GM06990 (cell line): ENCODE measurements at regions not wholly inside any gene's neighbourhood (a gene's known extent, or its start where the extent isn't known, plus 50 kb on each side); places are given as distances from the start of the nearest gene placed in this dataset.

Experiments used
- DNase-seq: peaks from one replicate; pipeline ENCODE4 v3.0.0-alpha.2; 2011; ENCODE audit not compliant: insufficient read length; ENCODE audit errors: extremely low read depth
- H3K27me3 ChIP-seq: replicated peaks from 2 replicates; pipeline ENCODE4 v1.6.0; 2011; ENCODE audit warnings: low read length; ENCODE audit not compliant: control insufficient read depth, insufficient read depth
- H3K36me3 ChIP-seq: 2 replicates; pipeline ENCODE4 v1.5.1; 2011; ENCODE audit warnings: low read length; ENCODE audit not compliant: control insufficient read depth, insufficient read depth
- H3K4me3 ChIP-seq: replicated peaks from 2 replicates; pipeline ENCODE4 v1.5.1; 2011; ENCODE audit warnings: low read depth, mild to moderate bottlenecking, control low read depth, low read length
- CTCF ChIP-seq: IDR thresholded peaks from 2 replicates; pipeline ENCODE4 v1.5.1; 2011; ENCODE audit warnings: low read length, control low read depth, mild to moderate bottlenecking, inconsistent platforms; ENCODE audit not compliant: insufficient read depth, poor library complexity, severe bottlenecking

GRCh38 chr10:55398497-55398882 is 597.5 kb upstream of the PCDH15 start:
- Histone ChIP-seq H3K27me3 (no peaks in the 10 kb centered on the region), H3K4me3 (no peak overlapping the region), H3K36me3 (no peaks in the 10 kb centered on the region)
- no peak for TF ChIP-seq CTCF
- DNase-seq = no peak

- DNase-seq = no peak
- H3K27me3 ChIP-seq = no peaks in the 10 kb centered on the region
- no peak for TF ChIP-seq CTCF
- H3K36me3 ChIP-seq = no peaks in the 10 kb centered on the region
- H3K4me3 ChIP-seq = no peak overlapping the region
Measured at GRCh38 chr10:55397777-55398496, 596.9 kb upstream of the PCDH15 start.

GRCh38 chr10:55378196-55378595 is 577.2 kb upstream of the PCDH15 start:
- Histone ChIP-seq H3K27me3 (no peaks in the 10 kb centered on the region), H3K36me3 (no peaks in the 10 kb centered on the region), H3K4me3 (no peak overlapping the region)
- DNase-seq = no peak
- no peak for TF ChIP-seq CTCF

GRCh38 chr10:55374917-55375316 is 573.9 kb upstream of the PCDH15 start:
- DNase-seq = no peak
- no peak for TF ChIP-seq CTCF
- Histone ChIP-seq H3K27me3 (no peaks in the 10 kb centered on the region), H3K36me3 (no peaks in the 10 kb centered on the region), H3K4me3 (no peak overlapping the region)

- Histone ChIP-seq H3K27me3 (no peaks in the 10 kb centered on the region), H3K36me3 (no peaks in the 10 kb centered on the region), H3K4me3 (no peak overlapping the region)
- no peak for DNase-seq
- TF ChIP-seq CTCF = no peak
Measured at GRCh38 chr10:55374060-55374459, 573.0 kb upstream of the PCDH15 start.

- H3K36me3 ChIP-seq = no peaks in the 10 kb centered on the region
- H3K27me3 ChIP-seq = no peaks in the 10 kb centered on the region
- no peak overlapping the region for H3K4me3 ChIP-seq
- no peak for TF ChIP-seq CTCF
- no peak for DNase-seq
Measured at GRCh38 chr10:55369670-55370420, 568.8 kb upstream of the PCDH15 start.
